Caco-2 (cell line): ENCODE measurements at regions not wholly inside any gene's neighbourhood (a gene's known extent, or its start where the extent isn't known, plus 50 kb on each side); places are given as distances from the start of the nearest gene placed in this dataset.

Experiments used
- BruUV-seq: library from RNA; stranded (reverse); fragments of 400-500 nt; replicated peaks from 2 replicates; lab custom pipeline; 2021; lab: Mats Ljungman, UMichigan
- CTCF ChIA-PET: fragments of 300-600 bp; sonication (Branson Sonifier 250); formaldehyde crosslinking; loops from one replicate; lab custom pipeline; 2022; ENCODE audit warnings: antibody characterized with exemption; lab: Charles Lee
- POLR2A ChIA-PET: fragments of 300-600 bp; sonication (Branson Sonifier 250); formaldehyde crosslinking; loops from one replicate; lab custom pipeline; 2022; ENCODE audit warnings: antibody characterized with exemption; lab: Charles Lee
- DNase-seq, 2 experiments: peaks; one replicate each; pipeline versions ENCODE4 v3.0.0 to v3.0.0-alpha.2; 2020 to 2022
- H3K27me3 ChIP-seq: replicated peaks from 2 replicates; pipeline ENCODE4 v1.6.0; 2011; ENCODE audit warnings: low read length; ENCODE audit not compliant: control insufficient read depth, insufficient read depth
- H3K36me3 ChIP-seq: 2 replicates; pipeline ENCODE4 v1.5.1; 2011; ENCODE audit warnings: low read length; ENCODE audit not compliant: control insufficient read depth, insufficient read depth
- H3K4me1 ChIP-seq: fragments of 250-450 bp; sonication (Bioruptor Pico); 2 replicates; pipeline ENCODE4 v1.5.1; 2020; ENCODE audit warnings: mild to moderate bottlenecking
- H3K4me3 ChIP-seq: 2 replicates; pipeline ENCODE4 v1.5.1; 2011; ENCODE audit warnings: low read depth, mild to moderate bottlenecking, control low read depth, low read length
- H3K9me3 ChIP-seq: fragments of 250-450 bp; sonication (Bioruptor Pico); 2 replicates; pipeline ENCODE4 v1.5.1; 2020; ENCODE audit warnings: mild to moderate bottlenecking, moderate library complexity
- H3K27ac Mint-ChIP-seq: one replicate; pipeline ENCODE4 v1.8.0; 2022; ENCODE audit warnings: mixed read lengths; ENCODE audit not compliant: unreplicated experiment
- H3K27me3 Mint-ChIP-seq: one replicate; pipeline ENCODE4 v1.8.0; 2022; ENCODE audit warnings: mixed read lengths; ENCODE audit not compliant: insufficient read depth, unreplicated experiment
- H3K36me3 Mint-ChIP-seq: one replicate; pipeline ENCODE4 v1.8.0; 2022; ENCODE audit warnings: mild to moderate bottlenecking, mixed read lengths; ENCODE audit not compliant: insufficient read depth, unreplicated experiment
- H3K4me1 Mint-ChIP-seq: one replicate; pipeline ENCODE4 v1.8.0; 2022; ENCODE audit warnings: low read depth, mixed read lengths; ENCODE audit not compliant: unreplicated experiment
- H3K4me3 Mint-ChIP-seq: one replicate; pipeline ENCODE4 v1.8.0; 2022; ENCODE audit warnings: mild to moderate bottlenecking, moderate library complexity, mixed read lengths; ENCODE audit not compliant: unreplicated experiment
- H3K9me3 Mint-ChIP-seq: one replicate; pipeline ENCODE4 v1.8.0; 2022; ENCODE audit warnings: mixed read lengths; ENCODE audit not compliant: unreplicated experiment
- CTCF ChIP-seq, 2 experiments: fragments of 200-600 bp in 1 of 2; IDR thresholded peaks; 1 replicate in 1 of 2; 2 replicates in 1 of 2; pipeline versions ENCODE4 v1.5.1 to v1.8.0; 2011 to 2022; ENCODE audit warnings: antibody characterized with exemption in 1 of 2, control low read depth in 1 of 2, inconsistent platforms in 1 of 2, low read depth in 1 of 2, low read length in 1 of 2, mild to moderate bottlenecking in 1 of 2, moderate library complexity in 1 of 2; ENCODE audit not compliant: insufficient read depth in 1 of 2, severe bottlenecking in 1 of 2, unreplicated experiment in 1 of 2
- intact Hi-C: fragments of 100-400 bp; cut with micrococcal nuclease; formaldehyde crosslinking; loops from one replicate; pipeline ENCODE4 v1.10.0; 2022; ENCODE audit not compliant: unreplicated experiment

- Mint-ChIP-seq H3K27me3 (peaks cover 6% of the 10 kb centered on the region), H3K4me3 (no peak overlapping the region), H3K27ac (no peak overlapping the region), H3K36me3 (no peaks in the 10 kb centered on the region), H3K9me3 (no peaks in the 10 kb centered on the region), H3K4me1 (no peaks in the 10 kb centered on the region)
- no TSS peak for BruUV-seq
- CTCF ChIA-PET = no interaction called here
- DNase-seq = no peak
- Histone ChIP-seq H3K4me1 (no peaks in the 10 kb centered on the region), H3K4me3 (no peak overlapping the region), H3K9me3 (no peaks in the 10 kb centered on the region), H3K27me3 (no peaks in the 10 kb centered on the region), H3K36me3 (no peaks in the 10 kb centered on the region)
- intact Hi-C loops = no loop called here
- no peak for TF ChIP-seq CTCF (IDR thresholded peaks at IDR 0.05; ENCODE audit: insufficient read depth in 1 of 2, low read depth in 1 of 2, low read length in 1 of 2, severe bottlenecking in 1 of 2, unreplicated experiment in 1 of 2)
- POLR2A ChIA-PET = no interaction called here
Measured at GRCh38 chr4:176383273-176384077, 63.7 kb downstream of the SPCS3 start.

GRCh38 chr4:176385601-176386000 is 65.8 kb downstream of the SPCS3 start:
- Histone ChIP-seq H3K4me1 (no peaks in the 10 kb centered on the region), H3K9me3 (no peaks in the 10 kb centered on the region), H3K27me3 (no peaks in the 10 kb centered on the region), H3K4me3 (no peak overlapping the region), H3K36me3 (no peaks in the 10 kb centered on the region)
- CTCF ChIA-PET = no interaction called here
- POLR2A ChIA-PET = no interaction called here
- no peak for DNase-seq
- no peak overlapping the region for H3K4me3 Mint-ChIP-seq
- intact Hi-C loops = no loop called here
- H3K27me3 Mint-ChIP-seq = peaks cover 3% of the 10 kb centered on the region
- H3K27ac Mint-ChIP-seq = no peak overlapping the region
- BruUV-seq = no TSS peak
- no peak for TF ChIP-seq CTCF (IDR thresholded peaks at IDR 0.05; ENCODE audit: insufficient read depth in 1 of 2, low read depth in 1 of 2, low read length in 1 of 2, severe bottlenecking in 1 of 2, unreplicated experiment in 1 of 2)
- H3K4me1 Mint-ChIP-seq = no peaks in the 10 kb centered on the region
- H3K36me3 Mint-ChIP-seq = no peaks in the 10 kb centered on the region
- H3K9me3 Mint-ChIP-seq = no peaks in the 10 kb centered on the region

GRCh38 chr4:176387571-176387970 is 67.8 kb downstream of the SPCS3 start:
- Histone ChIP-seq H3K9me3 (no peaks in the 10 kb centered on the region), H3K4me3 (no peak overlapping the region), H3K36me3 (no peaks in the 10 kb centered on the region), H3K4me1 (no peaks in the 10 kb centered on the region), H3K27me3 (no peaks in the 10 kb centered on the region)
- Mint-ChIP-seq H3K36me3 (no peaks in the 10 kb centered on the region), H3K4me1 (no peaks in the 10 kb centered on the region), H3K4me3 (no peak overlapping the region), H3K27ac (no peak overlapping the region), H3K9me3 (no peaks in the 10 kb centered on the region), H3K27me3 (peaks cover 6% of the 10 kb centered on the region)
- TF ChIP-seq CTCF (IDR thresholded peaks at IDR 0.05; ENCODE audit: insufficient read depth in 1 of 2, low read depth in 1 of 2, low read length in 1 of 2, severe bottlenecking in 1 of 2, unreplicated experiment in 1 of 2) = no peak
- intact Hi-C loops = no loop called here
- no peak for DNase-seq
- no TSS peak for BruUV-seq
- ChIA-PET POLR2A (no interaction called here), CTCF (no interaction called here)
